GM18867 (cell line): ENCODE measurements at regions not wholly inside any gene's neighbourhood (a gene's known extent, or its start where the extent isn't known, plus 50 kb on each side); places are given as distances from the start of the nearest gene placed in this dataset.

Experiments
- ATAC-seq: cut with Tn5 transposase; IDR thresholded peaks from one replicate; pipeline ENCODE4 v1.9.1; 2021; ENCODE audit warnings: mild to moderate bottlenecking, moderate library complexity; ENCODE audit not compliant: unreplicated experiment

DNA sequence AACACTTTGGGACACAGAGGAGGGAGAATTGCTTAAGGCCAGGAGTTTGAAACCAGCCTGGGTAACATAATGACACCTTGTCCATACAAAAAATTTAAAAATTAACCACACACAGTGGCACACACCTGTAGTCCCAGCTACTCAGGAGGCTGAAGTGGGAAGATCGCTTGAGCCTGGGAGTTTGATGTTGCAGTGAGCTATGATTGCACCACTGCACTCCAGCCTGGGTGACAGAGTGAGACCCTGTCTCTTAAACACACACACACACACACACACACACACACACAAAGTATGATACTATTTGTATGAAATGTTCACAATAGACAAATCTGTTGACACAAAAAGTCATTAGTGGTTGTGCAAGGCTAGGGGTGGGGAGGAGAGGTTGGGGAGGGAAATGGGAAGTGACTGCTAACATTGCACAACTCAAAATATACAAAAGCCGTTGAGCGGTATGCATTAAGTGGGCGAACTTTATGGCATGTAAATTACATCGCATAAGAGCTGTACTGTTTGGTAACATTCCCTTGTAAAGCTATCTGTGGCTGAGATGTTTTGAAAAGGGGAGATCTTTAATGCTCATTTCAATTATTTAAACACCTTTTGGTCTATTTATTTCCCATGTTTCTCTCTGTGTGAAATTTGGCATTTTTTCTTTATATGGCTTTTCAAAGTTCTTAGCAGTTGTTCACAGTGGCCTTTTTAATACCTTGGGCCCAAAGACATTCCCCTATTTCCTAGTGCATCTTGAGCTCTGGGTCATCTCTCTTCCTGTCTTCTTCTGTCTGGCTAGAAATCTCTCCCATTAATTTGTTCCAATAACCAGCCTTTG lies 58.9 kb upstream of the ZNF516 start:
- ATAC-seq, result no peak

DNA sequence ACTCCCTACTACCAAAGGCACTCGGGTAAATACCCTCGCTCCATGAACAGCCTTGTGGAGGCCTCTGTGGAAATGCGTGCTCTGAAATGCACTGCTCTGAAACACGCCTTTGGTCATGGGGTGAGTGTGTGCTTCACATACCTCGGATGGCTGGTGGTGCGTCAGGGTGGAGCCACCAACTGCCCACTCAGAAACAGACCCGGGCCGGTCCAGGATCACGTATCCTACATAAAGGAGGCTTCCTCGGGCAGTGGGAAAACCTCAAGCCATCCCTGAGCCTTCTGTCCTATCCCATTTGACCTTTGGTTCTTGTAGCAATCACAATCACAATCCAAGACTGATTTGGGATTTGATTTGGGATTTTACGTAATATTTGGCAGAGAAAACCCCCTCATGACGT lies 53.5 kb upstream of the ZNF516 start:
- ATAC-seq, result no peak

DNA sequence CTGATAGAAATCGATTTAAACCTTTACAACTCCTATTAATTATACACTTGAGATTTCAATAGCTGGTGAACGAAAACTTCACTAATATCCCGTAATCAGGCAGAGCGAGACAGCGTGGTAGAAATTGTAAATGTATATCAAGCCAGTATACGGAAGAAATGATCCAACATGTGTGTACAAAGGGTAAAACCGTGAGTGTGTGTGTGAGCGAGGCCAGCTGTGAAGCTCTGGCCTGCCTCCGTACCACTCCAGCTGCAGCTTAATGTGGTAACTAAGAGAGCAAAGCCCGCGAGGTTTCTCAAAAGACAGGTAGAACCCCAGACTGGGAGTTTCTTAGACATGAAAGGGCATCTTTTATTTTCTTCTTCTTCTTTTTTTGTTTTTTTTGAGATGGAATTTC lies 52.3 kb upstream of the ZNF516 start:
- ATAC-seq, result no peak

DNA sequence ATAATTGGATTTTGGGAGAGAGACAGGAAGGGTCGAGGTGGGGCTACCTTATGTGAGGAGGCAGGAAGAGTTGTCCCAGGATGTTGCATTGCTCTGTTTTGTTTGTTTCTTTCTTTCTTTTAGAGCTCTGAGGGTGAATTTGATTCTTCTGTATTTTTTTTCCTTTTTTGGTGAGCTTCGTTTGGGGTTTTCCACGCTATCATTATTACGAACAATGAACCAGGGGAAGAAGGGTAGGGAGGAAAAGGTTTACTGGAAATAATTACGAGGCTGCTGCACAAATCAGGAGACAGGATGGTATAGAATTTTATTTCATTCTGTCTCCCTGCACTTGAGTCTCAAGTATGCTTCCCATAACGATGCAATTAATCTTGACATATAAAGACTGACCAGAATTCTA lies 51.4 kb upstream of the ZNF516 start:
- ATAC-seq, result no peak

DNA sequence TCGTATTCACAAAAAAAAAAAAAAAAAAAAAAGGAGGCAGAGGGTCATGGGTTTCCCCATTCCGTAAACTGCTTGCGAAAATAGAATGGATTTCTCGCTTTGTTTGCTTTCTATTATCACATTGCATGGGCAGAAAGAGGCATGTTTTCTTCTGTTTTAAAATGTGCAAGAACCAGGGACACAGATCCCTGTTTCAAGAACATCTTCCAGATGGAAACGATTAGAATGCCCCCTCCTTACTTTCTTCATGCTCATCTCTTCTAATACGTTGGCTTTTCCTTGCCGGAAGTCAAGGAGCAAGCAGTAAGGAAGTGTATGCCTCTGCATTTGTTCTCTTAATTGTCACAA lies 51.0 kb upstream of the ZNF516 start:
- no peak for ATAC-seq

DNA sequence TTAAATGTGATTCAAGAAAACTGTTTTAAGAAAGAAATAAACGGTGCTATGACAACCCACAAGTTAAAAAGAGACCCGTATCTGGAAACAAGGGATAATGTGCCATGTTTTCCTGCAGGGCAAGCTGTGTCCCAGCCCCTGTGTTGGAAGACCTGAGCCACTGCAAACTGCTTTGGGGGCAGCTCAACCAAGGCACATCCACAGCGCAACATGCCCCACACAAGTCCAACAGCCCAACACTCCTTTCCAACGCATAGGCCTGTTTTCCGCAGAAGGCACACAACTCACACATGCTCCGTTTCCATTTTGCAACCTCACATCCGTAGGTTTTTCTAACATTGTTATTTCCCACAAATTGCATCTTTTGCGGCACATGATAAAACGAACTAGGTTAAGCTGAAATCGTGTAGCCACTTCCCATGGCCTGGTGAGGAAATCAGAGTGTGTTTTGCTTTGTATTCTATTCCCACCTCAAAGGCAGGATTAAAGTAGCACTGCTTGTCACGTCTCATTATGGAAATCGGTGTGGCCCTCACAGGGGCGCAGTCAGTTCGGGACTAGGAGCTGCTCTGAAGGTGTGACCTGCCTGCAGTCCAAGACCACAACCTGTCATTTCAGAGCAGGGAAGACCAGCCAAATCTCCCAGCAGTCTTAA lies 50.5 kb upstream of the ZNF516 start:
- ATAC-seq, result no peak

DNA sequence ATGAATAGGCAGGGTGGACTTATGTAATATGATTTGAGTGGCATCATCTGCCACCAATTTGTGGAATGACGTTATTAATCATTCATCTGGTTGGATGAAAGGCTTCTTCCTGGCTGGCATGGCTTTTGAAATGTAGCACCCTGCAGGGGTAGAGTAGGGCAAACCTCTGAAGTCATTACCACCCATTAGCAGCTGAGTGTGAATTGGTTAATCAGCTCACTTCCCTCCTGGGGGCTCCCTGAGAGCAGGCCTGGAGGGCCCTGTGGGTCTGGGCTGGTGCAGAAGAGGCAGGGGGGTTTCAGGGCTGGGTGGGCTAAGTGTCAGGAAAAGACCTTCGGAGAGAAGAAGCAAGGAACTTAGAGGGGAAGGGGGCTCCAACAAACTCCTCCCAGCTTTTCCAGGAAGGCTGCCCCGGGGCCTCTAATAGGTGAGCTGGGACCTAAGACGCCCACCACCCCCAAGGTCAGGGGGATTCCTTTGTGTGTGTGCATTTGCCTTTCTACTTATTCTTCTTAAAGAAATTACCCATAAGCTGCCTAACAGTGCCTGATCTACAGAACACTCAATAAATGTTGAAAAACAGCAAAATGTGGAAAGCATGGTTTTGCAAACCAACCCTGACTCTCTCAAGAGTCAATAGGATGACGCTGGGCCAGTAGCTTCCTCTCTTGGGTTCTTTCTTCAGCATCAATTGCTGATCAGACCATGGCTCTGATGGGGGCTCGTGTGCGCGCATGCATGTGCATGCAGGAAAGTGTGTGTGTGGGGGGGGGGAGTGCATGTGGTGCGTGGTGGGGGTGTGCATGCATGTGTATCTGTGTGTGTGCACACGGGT lies 49.7 kb upstream of the ZNF516 start:
- no peak for ATAC-seq
